ENCODE measurements at regions not wholly inside any gene's neighbourhood (a gene's known extent, or its start where the extent isn't known, plus 50 kb on each side); places are given as distances from the start of the nearest gene placed in this dataset.

GRCh38 chr5:112059579-112060135, 302.7 kb upstream of the NREP start:
- no peak for TF ChIP-seq EZH2 (IDR thresholded peaks at IDR 0.05; ENCODE audit: low read length, unreplicated experiment)
- TF ChIP-seq, protein P1, sequence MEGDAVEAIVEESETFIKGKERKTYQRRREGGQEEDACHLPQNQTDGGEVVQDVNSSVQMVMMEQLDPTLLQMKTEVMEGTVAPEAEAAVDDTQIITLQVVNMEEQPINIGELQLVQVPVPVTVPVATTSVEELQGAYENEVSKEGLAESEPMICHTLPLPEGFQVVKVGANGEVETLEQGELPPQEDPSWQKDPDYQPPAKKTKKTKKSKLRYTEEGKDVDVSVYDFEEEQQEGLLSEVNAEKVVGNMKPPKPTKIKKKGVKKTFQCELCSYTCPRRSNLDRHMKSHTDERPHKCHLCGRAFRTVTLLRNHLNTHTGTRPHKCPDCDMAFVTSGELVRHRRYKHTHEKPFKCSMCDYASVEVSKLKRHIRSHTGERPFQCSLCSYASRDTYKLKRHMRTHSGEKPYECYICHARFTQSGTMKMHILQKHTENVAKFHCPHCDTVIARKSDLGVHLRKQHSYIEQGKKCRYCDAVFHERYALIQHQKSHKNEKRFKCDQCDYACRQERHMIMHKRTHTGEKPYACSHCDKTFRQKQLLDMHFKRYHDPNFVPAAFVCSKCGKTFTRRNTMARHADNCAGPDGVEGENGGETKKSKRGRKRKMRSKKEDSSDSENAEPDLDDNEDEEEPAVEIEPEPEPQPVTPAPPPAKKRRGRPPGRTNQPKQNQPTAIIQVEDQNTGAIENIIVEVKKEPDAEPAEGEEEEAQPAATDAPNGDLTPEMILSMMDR (conservative IDR thresholded peaks at IDR 0.05; ENCODE audit: low read depth, low read length) = no peak
